ENCODE measurements at regions not wholly inside any gene's neighbourhood (a gene's known extent, or its start where the extent isn't known, plus 50 kb on each side); places are given as distances from the start of the nearest gene placed in this dataset.

- Mint-ChIP-seq H3K27me3 (peaks cover 13% of the 10 kb centered on the region), H3K4me3 (no peak overlapping the region), H3K9me3 (no peaks in the 10 kb centered on the region), H3K27ac (no peak overlapping the region), H3K36me3 (no peaks in the 10 kb centered on the region), H3K4me1 (no peaks in the 10 kb centered on the region)
- no peak for ATAC-seq (ENCODE audit: low read depth)
- DNase-seq (ENCODE audit: low spot score in 2 of 2), result no peak
Observed at GRCh38 chr2:41847744-41848441, 199.9 kb upstream of the PKDCC start.

- DNase-seq (ENCODE audit: low spot score in 2 of 2) (no peak), ATAC-seq (ENCODE audit: low read depth) (no peak)
- Mint-ChIP-seq H3K36me3 (no peaks in the 10 kb centered on the region), H3K4me3 (no peak overlapping the region), H3K4me1 (no peaks in the 10 kb centered on the region), H3K27ac (no peak overlapping the region), H3K27me3 (peaks cover 11% of the 10 kb centered on the region), H3K9me3 (no peaks in the 10 kb centered on the region)
Observed at GRCh38 chr2:41851554-41851953, 196.3 kb upstream of the PKDCC start.

- Mint-ChIP-seq H3K27me3 (peaks cover 6% of the 10 kb centered on the region), H3K9me3 (no peaks in the 10 kb centered on the region), H3K4me1 (no peaks in the 10 kb centered on the region), H3K36me3 (no peaks in the 10 kb centered on the region), H3K27ac (no peak overlapping the region), H3K4me3 (no peak overlapping the region)
- DNase-seq (ENCODE audit: low spot score in 2 of 2) (no peak), ATAC-seq (ENCODE audit: low read depth) (no peak)
Observed at GRCh38 chr2:41853427-41854191, 194.2 kb upstream of the PKDCC start.

- DNase-seq (ENCODE audit: low spot score in 2 of 2) (no peak), ATAC-seq (ENCODE audit: low read depth) (no peak)
- Mint-ChIP-seq H3K36me3 (no peaks in the 10 kb centered on the region), H3K27me3 (peaks cover 8% of the 10 kb centered on the region), H3K9me3 (no peaks in the 10 kb centered on the region), H3K4me1 (no peaks in the 10 kb centered on the region), H3K4me3 (no peak overlapping the region), H3K27ac (no peak overlapping the region)
Observed at GRCh38 chr2:41854227-41854626, 193.6 kb upstream of the PKDCC start.

- Mint-ChIP-seq H3K36me3 (no peaks in the 10 kb centered on the region), H3K4me1 (no peaks in the 10 kb centered on the region)
- ATAC-seq (ENCODE audit: low read depth), result no peak
Observed at GRCh38 chr2:41856946-41857345, 190.9 kb upstream of the PKDCC start.

GRCh38 chr2:41859615-41860514, 188.0 kb upstream of the PKDCC start:
- Mint-ChIP-seq H3K4me1 (no peaks in the 10 kb centered on the region), H3K9me3 (no peaks in the 10 kb centered on the region), H3K27ac (no peak overlapping the region), H3K36me3 (no peaks in the 10 kb centered on the region), H3K4me3 (no peak overlapping the region), H3K27me3 (peaks cover 13% of the 10 kb centered on the region)
- no peak for DNase-seq (ENCODE audit: low spot score in 2 of 2)
- no peak for ATAC-seq (ENCODE audit: low read depth)

More at GRCh38 chr2:41856946-41857345, 190.9 kb upstream of the PKDCC start:
- peaks cover 6% of the 10 kb centered on the region for H3K27me3 Mint-ChIP-seq
- H3K4me3 Mint-ChIP-seq, result no peak overlapping the region
- DNase-seq (ENCODE audit: low spot score in 2 of 2), result no peak
- H3K9me3 Mint-ChIP-seq, result no peaks in the 10 kb centered on the region
- no peak overlapping the region for H3K27ac Mint-ChIP-seq

- H3K4me1 Mint-ChIP-seq, result peaks cover 3% of the 10 kb centered on the region
- no peaks in the 10 kb centered on the region for H3K36me3 Mint-ChIP-seq
- H3K27me3 Mint-ChIP-seq, result peaks cover 16% of the 10 kb centered on the region
- H3K27ac Mint-ChIP-seq, result no peak overlapping the region
- no peak for ATAC-seq (ENCODE audit: low read depth)
- no peaks in the 10 kb centered on the region for H3K9me3 Mint-ChIP-seq
- DNase-seq (ENCODE audit: low spot score in 2 of 2), result no peak
- no peak overlapping the region for H3K4me3 Mint-ChIP-seq
Observed at GRCh38 chr2:41863062-41863461, 184.8 kb upstream of the PKDCC start.

GRCh38 chr2:41865263-41865662, 182.6 kb upstream of the PKDCC start:
- no peaks in the 10 kb centered on the region for H3K9me3 Mint-ChIP-seq
- no peak for DNase-seq (ENCODE audit: low spot score in 2 of 2)
- no peak for ATAC-seq (ENCODE audit: low read depth)
- H3K4me3 Mint-ChIP-seq, result no peak overlapping the region
- peaks cover 11% of the 10 kb centered on the region for H3K27me3 Mint-ChIP-seq
- peaks cover 3% of the 10 kb centered on the region for H3K4me1 Mint-ChIP-seq
- H3K27ac Mint-ChIP-seq, result no peak overlapping the region
- H3K36me3 Mint-ChIP-seq, result no peaks in the 10 kb centered on the region

- H3K27me3 Mint-ChIP-seq, result peaks cover 10% of the 10 kb centered on the region
- no peaks in the 10 kb centered on the region for H3K36me3 Mint-ChIP-seq
- peaks cover 4% of the 10 kb centered on the region for H3K4me1 Mint-ChIP-seq
- peak overlapping the region; percentile 49 for H3K4me3 Mint-ChIP-seq
- no peaks in the 10 kb centered on the region for H3K9me3 Mint-ChIP-seq
- ATAC-seq (ENCODE audit: low read depth) (no peak), DNase-seq (ENCODE audit: low spot score in 2 of 2) (no peak)
- no peak overlapping the region for H3K27ac Mint-ChIP-seq
Observed at GRCh38 chr2:41867553-41867952, 180.3 kb upstream of the PKDCC start.

- no peak overlapping the region for H3K4me3 Mint-ChIP-seq
- no peak overlapping the region for H3K27ac Mint-ChIP-seq
- H3K27me3 Mint-ChIP-seq, result peaks cover 9% of the 10 kb centered on the region
- H3K36me3 Mint-ChIP-seq, result no peaks in the 10 kb centered on the region
- H3K9me3 Mint-ChIP-seq, result no peaks in the 10 kb centered on the region
- H3K4me1 Mint-ChIP-seq, result peaks cover 9% of the 10 kb centered on the region
- ATAC-seq (ENCODE audit: low read depth), result peak; percentile 88
- DNase-seq (ENCODE audit: low spot score in 2 of 2), result peak; percentile 71 to 74
Observed at GRCh38 chr2:41869542-41870264, 178.1 kb upstream of the PKDCC start.

- no peak overlapping the region for H3K27ac Mint-ChIP-seq
- no peaks in the 10 kb centered on the region for H3K36me3 Mint-ChIP-seq
- peaks cover 9% of the 10 kb centered on the region for H3K27me3 Mint-ChIP-seq
- ATAC-seq (ENCODE audit: low read depth), result no peak
- H3K4me1 Mint-ChIP-seq, result peaks cover 9% of the 10 kb centered on the region
- no peak overlapping the region for H3K4me3 Mint-ChIP-seq
- DNase-seq (ENCODE audit: low spot score in 2 of 2), result no peak
- H3K9me3 Mint-ChIP-seq, result no peaks in the 10 kb centered on the region
Observed at GRCh38 chr2:41870265-41870585, 177.6 kb upstream of the PKDCC start.

- Mint-ChIP-seq H3K9me3 (no peaks in the 10 kb centered on the region), H3K36me3 (no peaks in the 10 kb centered on the region), H3K27me3 (peaks cover 9% of the 10 kb centered on the region), H3K27ac (no peak overlapping the region), H3K4me1 (peaks cover 9% of the 10 kb centered on the region), H3K4me3 (no peak overlapping the region)
- no peak for DNase-seq (ENCODE audit: low spot score in 2 of 2)
- no peak for ATAC-seq (ENCODE audit: low read depth)
Observed at GRCh38 chr2:41871080-41871479, 176.7 kb upstream of the PKDCC start.

- H3K36me3 Mint-ChIP-seq, result no peaks in the 10 kb centered on the region
- H3K4me3 Mint-ChIP-seq, result no peak overlapping the region
- H3K27ac Mint-ChIP-seq, result no peak overlapping the region
- H3K27me3 Mint-ChIP-seq, result peaks cover 13% of the 10 kb centered on the region
- no peaks in the 10 kb centered on the region for H3K9me3 Mint-ChIP-seq
- no peak for DNase-seq (ENCODE audit: low spot score in 2 of 2)
- no peak for ATAC-seq (ENCODE audit: low read depth)
- peaks cover 6% of the 10 kb centered on the region for H3K4me1 Mint-ChIP-seq
Observed at GRCh38 chr2:41872646-41873045, 175.2 kb upstream of the PKDCC start.

Measured in memory B cell (primary cell).